Hepatocyte (in vitro differentiated cells): ENCODE measurements at regions not wholly inside any gene's neighbourhood (a gene's known extent, or its start where the extent isn't known, plus 50 kb on each side); places are given as distances from the start of the nearest gene placed in this dataset.

Experiments
- DNase-seq: peaks from one replicate; pipeline ENCODE4 v3.0.0-alpha.2; 2016; ENCODE audit warnings: low spot score
- H2AFZ ChIP-seq: fragments of 200-600 bp; sonication (generic); 2 replicates; pipeline ENCODE4 v1.6.0; 2016; ENCODE audit warnings: antibody characterized with exemption, mild to moderate bottlenecking
- H3K27ac ChIP-seq: fragments of 200-600 bp; sonication (generic); 2 replicates; pipeline ENCODE4 v1.5.1; 2016; ENCODE audit warnings: mild to moderate bottlenecking
- H3K27me3 ChIP-seq: fragments of 200-600 bp; sonication (generic); 2 replicates; pipeline ENCODE4 v1.6.1; 2016
- H3K36me3 ChIP-seq: fragments of 200-600 bp; sonication (generic); replicated peaks from 2 replicates; pipeline ENCODE4 v1.5.1; 2016; ENCODE audit warnings: low read depth; ENCODE audit not compliant: insufficient read depth
- H3K4me1 ChIP-seq: fragments of 200-600 bp; sonication (generic); 2 replicates; pipeline ENCODE4 v1.5.1; 2016; ENCODE audit warnings: mild to moderate bottlenecking, moderate library complexity; ENCODE audit not compliant: insufficient read depth
- H3K4me2 ChIP-seq: fragments of 200-600 bp; sonication (generic); 2 replicates; pipeline ENCODE4 v1.6.0; 2016
- H3K4me3 ChIP-seq: fragments of 200-600 bp; sonication (generic); 2 replicates; pipeline ENCODE4 v1.5.1; 2016; ENCODE audit warnings: mild to moderate bottlenecking
- H3K79me2 ChIP-seq: fragments of 200-600 bp; sonication (generic); 2 replicates; pipeline ENCODE4 v1.6.0; 2017; ENCODE audit warnings: mild to moderate bottlenecking
- H3K9me2 ChIP-seq: fragments of 200-600 bp; sonication (generic); replicated peaks from 2 replicates; pipeline ENCODE4 v1.6.0; 2017; ENCODE audit warnings: mild to moderate bottlenecking; ENCODE audit not compliant: insufficient read depth
- H3K9me3 ChIP-seq: fragments of 200-600 bp; sonication (generic); 2 replicates; pipeline ENCODE4 v1.5.1; 2016; ENCODE audit warnings: low read depth, mild to moderate bottlenecking
- H4K20me1 ChIP-seq: fragments of 200-600 bp; sonication (generic); 2 replicates; pipeline ENCODE4 v1.6.0; 2016; ENCODE audit warnings: mild to moderate bottlenecking; ENCODE audit not compliant: insufficient read depth, poor library complexity, severe bottlenecking
- CTCF ChIP-seq: fragments of 200-600 bp; sonication (generic); IDR thresholded peaks from 2 replicates; pipeline ENCODE4 v1.5.1; 2016; ENCODE audit warnings: antibody characterized with exemption, mild to moderate bottlenecking; ENCODE audit not compliant: poor library complexity
- EZH2 ChIP-seq: fragments of 200-600 bp; sonication (generic); IDR thresholded peaks from 2 replicates; pipeline ENCODE4 v1.6.1; 2016; ENCODE audit warnings: antibody characterized with exemption, mild to moderate bottlenecking, borderline replicate concordance
- EZH2phosphoT487 ChIP-seq: fragments of 200-600 bp; sonication (generic); IDR thresholded peaks from one replicate; pipeline ENCODE4 v1.6.1; 2018; ENCODE audit warnings: antibody characterized with exemption, mild to moderate bottlenecking, low read depth, moderate library complexity; ENCODE audit not compliant: unreplicated experiment, severe bottlenecking
- WGBS: methylation state at CpG from one replicate; pipeline ENCODE4 v1.1.6; 2016; ENCODE audit warnings: low lambda C conversion rate; ENCODE audit errors: missing lambda C conversion rate; 5-methylcytosine and 5-hydroxymethylcytosine counted together

GRCh38 chr19:27881213-27881612, 1331.7 kb downstream of the UQCRFS1 start:
- no peaks in the 10 kb centered on the region for H3K27me3 ChIP-seq
- H3K4me3 ChIP-seq, result no peak overlapping the region
- no peak for DNase-seq
- H3K4me2 ChIP-seq, result no peak overlapping the region
- H3K36me3 ChIP-seq, result no peaks in the 10 kb centered on the region
- WGBS, result 86% methylated on average over 3 of the region's 3 CpGs
- H3K79me2 ChIP-seq, result no peaks in the 10 kb centered on the region
- no peak overlapping the region for H2AFZ ChIP-seq
- H3K9me3 ChIP-seq, result no peaks in the 10 kb centered on the region
- H3K27ac ChIP-seq, result no peak overlapping the region
- no peaks in the 10 kb centered on the region for H4K20me1 ChIP-seq
- TF ChIP-seq EZH2phosphoT487 (no peak), CTCF (no peak), EZH2 (no peak)
- no peaks in the 10 kb centered on the region for H3K9me2 ChIP-seq
- no peaks in the 10 kb centered on the region for H3K4me1 ChIP-seq

DNA sequence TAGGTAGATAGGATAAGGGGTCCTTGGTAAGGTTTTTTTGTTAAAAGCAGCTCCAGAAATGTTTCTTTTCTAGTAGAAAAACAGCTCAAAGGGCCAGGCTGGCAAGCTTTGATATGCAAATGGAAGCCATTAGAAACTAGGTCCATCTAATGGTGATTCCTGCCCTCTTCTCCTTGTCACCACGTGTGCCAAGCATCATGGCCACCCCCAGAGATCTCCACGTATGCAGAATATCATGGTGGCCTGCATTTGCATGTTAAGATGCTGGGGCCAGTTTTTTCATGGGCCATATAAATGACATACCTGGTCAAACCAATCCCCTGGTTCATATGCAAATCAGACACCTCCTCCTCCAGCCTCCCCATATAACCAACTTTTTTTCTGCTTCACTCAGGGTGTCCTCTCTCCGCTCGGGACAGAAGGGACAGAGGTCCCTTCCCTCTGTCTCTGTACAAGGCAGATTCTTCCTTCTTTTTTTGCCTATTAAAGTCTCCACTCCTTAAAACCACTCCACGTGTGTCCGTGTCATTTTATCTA, 1335.9 kb downstream of the UQCRFS1 start:
- H3K4me3 ChIP-seq, result no peak overlapping the region
- H3K9me3 ChIP-seq, result no peaks in the 10 kb centered on the region
- no peak overlapping the region for H3K4me2 ChIP-seq
- no peak overlapping the region for H2AFZ ChIP-seq
- H3K27me3 ChIP-seq, result no peaks in the 10 kb centered on the region
- H3K79me2 ChIP-seq, result no peaks in the 10 kb centered on the region
- no peak overlapping the region for H3K27ac ChIP-seq
- 54% methylated on average over 6 of the region's 6 CpGs for WGBS
- no peaks in the 10 kb centered on the region for H3K36me3 ChIP-seq
- H3K9me2 ChIP-seq, result no peaks in the 10 kb centered on the region
- no peaks in the 10 kb centered on the region for H4K20me1 ChIP-seq
- DNase-seq, result no peak
- TF ChIP-seq EZH2 (no peak), EZH2phosphoT487 (no peak), CTCF (no peak)
- H3K4me1 ChIP-seq, result no peaks in the 10 kb centered on the region

DNA sequence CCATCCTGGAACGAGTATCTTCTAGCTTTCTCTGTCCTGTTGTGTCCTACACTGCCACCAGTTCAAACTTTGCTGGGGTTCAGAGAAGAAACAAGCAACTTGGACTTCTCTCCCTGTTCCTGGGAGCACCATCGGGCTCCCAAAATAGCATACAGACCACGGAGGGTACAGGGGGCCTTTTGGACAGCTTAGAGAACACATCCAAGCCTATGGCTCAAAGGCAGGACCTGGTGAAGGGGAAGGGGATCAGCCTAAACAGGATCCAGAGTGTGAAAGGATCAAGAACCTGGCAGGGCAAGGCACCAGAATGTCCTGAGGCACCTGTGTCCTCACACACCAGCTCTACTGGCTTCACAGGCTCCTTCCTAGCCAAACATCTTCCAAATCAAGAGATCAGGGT, 1336.5 kb downstream of the UQCRFS1 start:
- Histone ChIP-seq H3K4me3 (no peak overlapping the region), H3K36me3 (no peaks in the 10 kb centered on the region), H4K20me1 (no peaks in the 10 kb centered on the region), H2AFZ (no peak overlapping the region), H3K79me2 (no peaks in the 10 kb centered on the region), H3K27me3 (no peaks in the 10 kb centered on the region), H3K4me2 (no peak overlapping the region), H3K27ac (no peak overlapping the region), H3K4me1 (no peaks in the 10 kb centered on the region), H3K9me3 (no peaks in the 10 kb centered on the region), H3K9me2 (no peaks in the 10 kb centered on the region)
- WGBS, result 52% methylated on average over 3 of the region's 3 CpGs
- TF ChIP-seq CTCF (no peak), EZH2 (no peak), EZH2phosphoT487 (no peak)
- no peak for DNase-seq

DNA sequence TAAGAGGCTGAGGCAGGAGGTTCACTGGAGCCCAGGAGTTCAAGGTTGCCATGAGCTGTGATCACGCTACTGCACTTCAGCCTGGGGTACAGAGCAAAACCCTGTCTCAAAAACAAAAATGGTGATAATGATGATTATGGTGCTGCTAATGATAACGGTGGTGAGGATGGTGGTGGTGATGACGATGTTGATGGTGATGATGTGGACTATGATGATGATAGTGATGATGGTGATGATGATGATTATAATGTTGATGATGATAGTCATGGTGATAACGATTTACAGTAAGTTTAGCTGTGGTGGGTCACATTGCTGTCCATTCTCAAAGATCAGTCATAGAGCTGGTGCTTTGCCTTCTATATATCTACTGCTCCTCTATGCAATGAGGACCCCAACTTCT, 1340.6 kb downstream of the UQCRFS1 start:
- 61% methylated on average over 4 of the region's 4 CpGs for WGBS
- H3K79me2 ChIP-seq, result no peaks in the 10 kb centered on the region
- no peaks in the 10 kb centered on the region for H3K4me1 ChIP-seq
- no peaks in the 10 kb centered on the region for H3K9me3 ChIP-seq
- H3K4me2 ChIP-seq, result no peak overlapping the region
- H3K4me3 ChIP-seq, result no peak overlapping the region
- no peak overlapping the region for H2AFZ ChIP-seq
- H3K9me2 ChIP-seq, result no peaks in the 10 kb centered on the region
- H3K27me3 ChIP-seq, result no peaks in the 10 kb centered on the region
- DNase-seq, result no peak
- H3K27ac ChIP-seq, result no peak overlapping the region
- H3K36me3 ChIP-seq, result no peaks in the 10 kb centered on the region
- no peak for TF ChIP-seq EZH2phosphoT487
- no peak for TF ChIP-seq CTCF
- TF ChIP-seq EZH2, result no peak
- no peaks in the 10 kb centered on the region for H4K20me1 ChIP-seq
